NCI-H1105 treated with DMSO at 0.1 percent for 48 hours (cell line): ENCODE measurements at regions not wholly inside any gene's neighbourhood (a gene's known extent, or its start where the extent isn't known, plus 50 kb on each side); places are given as distances from the start of the nearest gene placed in this dataset.
A peak's percentile ranks its signal among the peaks of the same experiment; 100 is the strongest.
"Not testable (repeated sequence)": the region's sequence is repeated elsewhere in the genome, so short reads cannot be mapped to it uniquely, and the experiment has no call there.

Experiments
- DNase-seq: peaks from one replicate; lab custom pipeline; 2025; lab: John Stamatoyannopoulos, UW

DNA sequence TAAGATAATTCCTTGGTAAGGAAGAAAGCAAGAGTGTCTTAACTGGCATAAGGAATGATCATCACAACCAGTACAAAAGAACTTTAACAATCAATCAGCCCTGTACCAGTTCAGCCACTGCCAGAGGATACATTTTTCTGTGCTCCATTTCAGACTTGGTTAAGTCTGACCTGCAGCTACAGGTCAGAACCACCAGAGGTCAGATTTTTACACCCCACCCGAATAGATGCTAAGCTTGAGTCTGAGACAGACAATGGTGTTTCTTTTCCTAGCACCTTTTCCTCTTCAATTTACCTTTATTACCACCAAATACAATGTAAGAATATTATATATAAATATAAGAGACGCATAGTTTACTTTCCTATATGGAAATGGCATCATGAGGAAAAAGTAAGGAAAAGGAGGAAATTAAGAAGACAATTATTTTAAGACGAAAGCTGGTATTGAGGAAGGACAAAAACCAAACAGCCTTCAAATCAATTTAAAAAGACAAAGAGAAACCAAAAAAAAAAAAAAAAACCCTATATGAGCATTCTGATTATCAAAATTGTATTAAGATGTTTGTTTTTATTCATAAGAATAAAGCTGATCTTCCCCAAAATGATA is 215.3 kb upstream of the TTC29 start:
- peak; percentile 43 for DNase-seq

DNA sequence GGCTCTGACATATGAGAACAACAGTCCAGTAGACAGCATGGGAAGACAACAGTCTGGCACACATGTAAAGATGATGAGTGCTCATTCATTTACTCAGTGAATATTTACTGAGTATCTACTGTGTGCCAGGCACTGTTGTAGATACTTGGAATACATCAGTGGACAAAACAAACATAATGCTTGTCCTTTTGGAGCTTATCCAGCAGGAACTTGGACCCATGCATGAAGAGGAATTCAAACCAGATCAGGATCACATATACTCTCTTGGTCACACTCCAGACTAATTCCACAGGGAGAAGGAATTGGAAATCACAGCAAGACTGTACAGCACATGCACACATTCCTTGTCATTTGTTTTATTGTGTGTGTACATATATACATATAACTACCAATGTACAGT is 217.6 kb upstream of the TTC29 start:
- no peak for DNase-seq

DNA sequence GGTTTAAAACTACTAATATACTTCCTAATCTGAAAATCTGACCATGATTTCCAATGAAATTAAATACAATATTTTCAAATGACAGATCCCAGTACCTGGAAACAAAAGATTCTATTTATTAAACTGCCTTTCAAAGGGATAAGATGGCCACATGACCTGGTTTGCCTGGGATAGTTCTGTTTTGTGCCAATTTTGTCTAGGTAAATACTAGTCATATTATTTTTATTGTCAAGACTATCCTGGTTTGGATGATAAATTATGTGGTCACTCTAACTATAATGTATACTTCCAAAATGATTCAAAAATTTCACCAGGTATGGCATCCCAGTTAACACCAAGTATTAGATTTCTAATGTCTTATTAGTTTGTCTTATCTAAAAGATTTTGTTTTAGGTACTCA is 222.5 kb upstream of the TTC29 start:
- not testable (repeated sequence) for DNase-seq

DNA sequence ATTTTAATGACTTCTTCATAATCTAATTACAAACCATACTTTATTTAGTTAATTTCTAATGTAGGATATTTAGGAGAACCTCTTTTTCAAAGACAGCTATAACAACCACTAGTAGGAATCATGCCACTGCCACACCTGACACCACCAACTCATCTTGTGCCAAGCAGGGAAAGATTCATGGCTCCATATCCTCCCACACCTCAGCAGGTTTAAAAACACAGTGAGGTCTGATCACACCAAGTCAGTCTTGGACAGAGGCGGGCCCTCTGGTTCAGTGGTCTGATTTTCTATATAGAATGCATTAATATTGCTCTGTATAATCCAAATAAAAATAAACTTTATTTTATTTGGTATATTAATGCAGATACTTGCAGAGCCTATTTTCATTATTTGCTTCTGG is 227.7 kb upstream of the TTC29 start:
- no peak for DNase-seq

DNA sequence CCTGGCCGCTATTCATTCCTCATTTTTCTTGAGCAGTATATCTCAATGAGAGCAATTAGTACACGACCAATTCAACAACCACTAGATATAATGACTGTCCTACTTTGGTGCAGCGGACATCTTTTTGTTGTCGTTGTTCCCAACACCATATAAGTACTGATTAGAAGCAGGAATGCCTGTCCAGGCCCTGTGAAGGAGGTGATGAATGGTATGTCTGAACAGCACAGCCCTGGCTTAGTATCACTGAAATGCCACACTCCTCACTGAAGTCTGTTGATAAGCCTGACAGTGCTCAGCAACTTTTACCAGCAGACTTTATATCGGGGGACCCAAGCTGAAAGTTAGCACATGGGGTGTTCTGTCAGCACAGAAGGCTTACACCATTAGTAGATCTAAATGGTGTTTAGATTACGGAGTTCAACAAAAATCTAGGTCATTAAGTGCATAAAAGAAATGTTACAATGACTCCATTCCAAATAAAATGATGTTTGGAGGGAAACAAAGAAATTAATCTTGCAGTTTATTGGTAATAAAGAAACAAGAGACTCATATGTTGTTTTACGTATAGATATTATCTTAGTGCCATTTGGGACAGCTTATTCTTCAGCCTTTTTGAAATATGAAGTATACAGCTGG is 228.3 kb upstream of the TTC29 start:
- no peak for DNase-seq

DNA sequence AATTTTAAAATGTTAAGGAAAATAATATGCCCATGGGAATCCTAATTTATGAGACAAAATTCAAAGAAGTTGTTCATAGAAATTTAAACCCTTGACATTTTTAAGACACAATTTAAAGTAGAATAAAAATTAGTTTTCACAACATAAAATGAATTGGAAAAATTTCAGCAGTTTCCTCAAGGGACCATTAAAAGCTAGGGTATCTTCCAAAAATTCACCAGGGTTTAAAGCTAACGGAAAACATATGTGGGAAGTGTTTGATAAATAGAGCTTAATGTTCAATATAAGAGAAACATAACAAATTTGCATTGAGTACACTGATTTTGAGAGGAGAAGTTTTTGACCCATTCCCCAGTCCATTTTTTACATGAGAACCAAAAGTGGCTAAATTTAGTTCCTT is 228.9 kb upstream of the TTC29 start:
- no peak for DNase-seq

DNA sequence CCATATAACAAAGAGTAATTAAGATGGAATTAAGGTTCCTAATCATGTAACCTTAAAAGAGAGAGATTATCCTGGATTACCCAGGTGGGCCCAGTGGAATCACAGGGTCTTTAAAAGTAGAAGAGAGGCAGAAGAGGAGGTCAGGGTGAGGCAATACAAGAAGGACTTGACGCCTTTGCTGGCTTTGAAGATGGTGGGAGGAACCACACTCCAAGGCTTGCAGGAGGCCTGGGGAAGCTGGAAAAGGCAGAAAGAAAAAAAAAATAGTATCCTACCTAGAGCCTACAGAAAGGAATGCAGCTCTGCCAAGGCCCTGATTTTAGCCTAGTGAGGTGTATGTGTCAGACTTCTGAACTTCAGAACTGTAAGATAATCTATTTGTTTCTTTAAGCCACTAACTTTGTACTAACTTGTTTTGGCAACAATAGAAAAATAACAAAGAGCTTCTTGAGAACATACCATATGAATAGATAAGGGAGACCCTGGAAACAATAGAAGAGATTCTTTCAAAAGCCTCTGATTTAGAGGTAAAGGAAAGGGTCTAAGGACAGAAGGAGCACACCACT is 229.9 kb upstream of the TTC29 start:
- DNase-seq = no peak

DNA sequence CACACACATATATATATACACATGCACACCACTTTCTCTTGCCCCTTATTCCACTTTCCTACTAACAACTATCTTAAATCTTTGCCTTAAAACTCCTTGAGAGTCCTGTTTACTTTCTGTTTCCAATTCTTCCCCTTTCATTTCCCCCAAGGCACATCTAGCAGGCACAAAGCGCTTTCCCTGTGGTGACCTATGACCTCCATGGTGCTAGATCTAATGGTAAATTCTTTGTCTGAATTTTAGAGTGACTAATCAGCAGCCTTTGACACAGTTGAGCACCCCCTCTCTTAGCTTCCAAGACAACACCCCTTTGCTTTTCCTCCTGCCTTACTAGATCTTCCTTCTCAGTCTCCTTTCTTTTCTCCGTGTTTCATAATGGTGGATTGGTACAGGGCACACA is 236.4 kb upstream of the TTC29 start:
- no peak for DNase-seq

DNA sequence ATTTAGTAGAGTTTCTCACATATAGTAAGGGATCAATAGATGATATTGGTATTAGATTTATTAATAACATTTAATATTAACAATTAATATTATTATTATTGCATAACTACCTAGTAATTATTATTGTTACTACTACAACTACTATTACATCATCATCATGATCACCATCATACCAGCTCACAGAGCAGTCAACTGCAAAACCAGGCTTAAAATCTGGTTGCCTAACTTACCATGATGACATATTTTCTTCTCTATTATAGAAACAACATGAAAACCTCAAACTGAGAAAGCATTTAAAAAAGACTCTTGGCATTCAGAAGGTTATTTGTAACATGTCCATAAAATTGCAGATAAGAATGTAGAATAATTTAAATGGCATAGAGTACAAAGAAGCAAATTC is 247.0 kb upstream of the TTC29 start:
- no peak for DNase-seq

DNA sequence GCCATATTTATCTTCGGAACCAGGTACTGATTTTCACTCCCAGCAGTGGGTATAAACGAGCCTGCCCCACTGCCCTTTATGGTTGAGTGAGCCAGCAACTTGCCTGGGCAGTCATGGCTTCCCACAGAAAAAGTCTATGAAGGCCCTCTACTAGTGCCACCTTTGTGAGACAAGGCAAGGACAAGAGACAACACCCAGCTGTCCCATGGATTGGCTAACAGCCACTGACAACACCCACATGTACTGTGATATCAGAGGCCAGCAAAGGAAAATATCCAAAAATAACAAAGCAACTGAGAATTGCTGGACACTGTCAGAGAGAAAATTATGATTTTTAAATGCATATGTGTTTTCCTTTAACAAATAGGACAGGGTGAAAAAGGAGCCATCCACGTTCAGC is 248.4 kb upstream of the TTC29 start:
- DNase-seq = no peak

DNA sequence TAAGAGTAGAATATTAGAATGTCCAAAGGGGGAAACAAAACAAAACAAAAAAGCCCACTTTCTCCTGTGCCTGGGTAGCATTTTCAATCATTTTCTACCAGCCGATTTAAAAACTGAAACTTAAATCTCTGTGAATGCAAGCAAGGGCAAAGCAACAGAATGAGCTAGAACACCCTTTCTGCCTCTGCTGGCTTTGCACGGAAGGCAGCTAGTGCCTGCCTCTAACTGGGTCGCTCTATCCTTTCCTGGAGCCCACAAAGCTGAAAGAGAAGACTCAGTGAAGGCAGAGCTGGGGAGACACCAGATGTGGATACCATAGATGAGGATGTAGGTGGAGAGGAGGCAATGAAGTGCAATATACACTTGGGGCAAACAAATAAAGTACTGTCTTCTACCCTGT is 248.9 kb upstream of the TTC29 start:
- DNase-seq = no peak

DNA sequence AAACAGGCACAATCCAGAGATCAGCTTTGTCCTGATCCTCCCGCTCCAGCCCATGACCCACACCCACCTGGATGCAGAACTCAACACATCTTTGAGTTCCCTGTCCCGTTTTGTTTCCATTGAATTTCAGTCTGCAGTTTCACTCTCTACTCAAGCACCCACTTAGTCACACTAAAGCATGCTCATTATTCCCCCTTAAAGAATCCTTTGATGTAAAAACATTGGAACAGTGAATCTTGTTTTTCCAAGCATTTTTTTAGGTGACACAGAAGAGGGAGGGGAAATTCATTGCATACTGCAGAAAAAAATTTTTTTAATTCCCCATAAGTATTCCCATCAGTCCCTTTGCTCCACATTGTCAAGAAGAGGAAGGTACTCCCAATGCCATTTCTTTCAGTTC is 249.7 kb upstream of the TTC29 start:
- no peak for DNase-seq

DNA sequence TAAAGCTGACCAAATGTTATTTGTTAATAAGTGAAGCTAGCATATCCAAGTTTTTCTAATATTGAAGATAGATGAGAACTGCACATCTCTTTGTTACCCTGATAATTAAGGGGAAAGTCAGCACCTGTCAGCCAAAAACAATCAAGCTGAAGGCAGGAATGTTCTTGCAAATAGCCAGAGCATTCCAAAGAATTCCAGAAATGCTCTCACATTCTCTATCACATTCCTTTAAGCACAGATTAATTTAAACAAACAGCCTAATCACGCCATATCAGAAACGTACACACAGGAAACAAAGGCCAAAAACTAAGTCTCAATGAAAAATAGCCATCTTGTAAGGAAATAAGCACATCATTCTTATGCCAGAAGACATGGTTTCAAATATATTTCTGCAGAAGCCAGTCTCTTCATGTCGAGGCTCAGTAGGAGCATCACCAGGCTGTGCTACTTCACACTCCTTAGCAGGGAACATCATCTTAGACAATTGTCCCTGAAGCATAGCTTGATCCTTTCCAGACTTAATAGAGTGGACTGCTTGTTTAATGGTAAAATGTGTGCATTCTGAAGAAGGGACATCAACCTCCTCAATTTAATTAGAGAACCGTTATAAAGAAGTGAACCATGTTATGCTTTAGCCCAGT is 252.9 kb upstream of the TTC29 start:
- DNase-seq = no peak

DNA sequence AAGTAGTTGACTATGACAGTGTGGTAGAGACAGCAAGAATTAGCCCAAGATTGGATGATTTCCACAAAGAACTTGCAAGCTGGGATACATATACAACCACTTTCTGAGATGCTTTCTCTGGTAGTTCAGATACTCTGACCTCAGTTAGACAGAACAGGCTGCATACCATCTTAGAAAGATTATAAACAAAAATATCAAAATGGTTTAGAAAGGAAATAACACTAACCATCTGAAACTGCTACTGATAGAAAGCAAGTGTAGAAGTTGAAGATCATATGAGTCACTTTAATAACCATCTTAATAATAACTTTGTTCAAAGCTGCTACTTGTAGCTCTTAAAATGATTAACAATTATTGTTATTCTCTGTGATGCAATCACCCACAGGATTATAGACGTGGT is 255.4 kb upstream of the TTC29 start:
- no peak for DNase-seq

DNA sequence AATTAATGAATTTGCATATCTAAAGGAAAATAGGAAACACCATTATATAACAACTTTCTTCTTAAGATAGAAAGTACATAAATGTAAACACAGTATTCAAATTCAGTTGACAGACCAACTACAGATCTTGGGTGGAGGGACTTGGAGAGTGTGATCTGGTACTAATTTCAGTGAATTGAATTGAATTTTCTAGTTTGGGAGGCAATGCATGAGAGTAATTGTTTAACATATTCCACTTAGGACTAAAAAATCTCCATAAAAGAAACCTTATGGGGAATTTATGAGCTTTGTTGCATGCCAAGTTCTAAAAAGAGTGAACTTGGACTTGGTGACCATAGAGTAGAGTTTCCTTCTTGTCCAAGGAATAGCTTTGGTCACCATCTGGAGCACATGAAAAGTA is 261.1 kb upstream of the TTC29 start:
- DNase-seq = no peak

DNA sequence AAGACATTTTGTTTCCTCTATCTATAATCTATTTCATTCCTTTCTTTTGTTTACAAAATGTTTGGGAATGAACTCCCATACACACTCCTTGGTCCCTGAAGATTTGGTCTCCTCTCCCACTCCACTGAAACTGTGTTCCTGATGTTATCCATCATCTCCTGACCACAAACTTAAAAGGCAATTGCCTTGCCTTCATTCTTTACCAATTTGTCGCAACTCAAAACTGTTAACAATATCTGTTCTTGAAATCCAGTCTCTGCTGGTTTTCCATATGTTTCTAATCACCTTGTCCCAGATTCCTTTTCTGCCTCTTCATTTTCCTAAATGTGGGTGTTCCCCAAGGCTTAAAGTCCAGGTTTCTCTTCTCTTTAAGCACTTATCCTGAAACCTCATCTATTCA is 262.2 kb upstream of the TTC29 start:
- DNase-seq = no peak

DNA sequence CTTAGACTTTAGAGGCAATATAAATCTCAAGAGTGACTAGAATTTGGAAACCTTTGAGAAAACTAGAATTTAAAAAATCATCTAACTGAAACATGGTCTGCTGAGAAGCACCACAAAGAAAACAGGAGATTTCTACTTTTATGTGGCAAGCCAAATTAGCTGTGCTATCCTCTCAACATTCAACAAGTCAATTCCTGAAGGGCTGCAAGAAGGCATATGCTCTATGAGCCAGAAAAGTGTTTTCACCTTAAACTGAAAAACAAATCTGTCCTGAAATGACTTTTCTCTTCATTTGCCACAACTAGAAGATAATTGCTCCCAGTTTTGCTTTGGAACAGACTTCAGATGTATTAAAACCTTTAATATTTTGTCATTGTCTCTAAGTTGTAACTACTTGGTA is 263.2 kb upstream of the EDNRA start:
- no peak for DNase-seq

DNA sequence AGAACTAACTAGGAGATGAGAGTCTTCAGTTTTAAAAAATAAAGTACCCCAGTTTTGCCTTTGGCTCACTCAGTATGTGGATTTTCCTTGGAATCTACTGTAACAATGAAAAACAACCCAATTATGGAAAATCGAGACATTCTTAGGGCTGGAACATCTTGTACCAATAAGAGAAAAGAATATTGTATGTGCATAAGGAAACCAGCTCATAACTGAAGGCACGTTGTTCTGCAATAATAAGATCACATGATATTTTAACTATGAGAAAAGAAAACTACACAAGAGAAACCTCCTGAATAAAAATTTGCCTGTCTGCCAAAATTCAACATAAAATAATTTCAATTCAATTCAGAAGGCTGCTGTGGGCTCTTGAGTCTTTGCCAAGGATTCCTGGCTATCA is 261.8 kb upstream of the EDNRA start:
- DNase-seq = no peak

DNA sequence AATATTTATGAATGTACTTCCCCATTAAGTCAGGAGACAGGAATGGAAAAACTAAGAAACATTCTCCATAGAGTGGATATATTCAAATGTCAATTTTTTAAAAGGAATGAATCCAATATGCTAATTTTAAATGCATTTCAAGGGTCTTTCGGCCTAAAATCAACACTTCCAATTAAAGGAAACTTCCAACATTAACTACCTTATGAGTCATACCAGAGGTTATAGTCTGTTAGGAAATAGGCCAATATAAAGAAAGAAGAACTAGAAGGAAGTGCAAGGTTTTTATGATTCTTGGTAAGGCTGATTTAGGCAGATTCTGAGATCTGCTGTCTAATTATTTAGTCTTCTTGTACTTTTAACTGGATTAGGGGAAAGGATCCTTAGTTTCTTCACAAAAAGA is 260.1 kb upstream of the EDNRA start:
- no peak for DNase-seq

DNA sequence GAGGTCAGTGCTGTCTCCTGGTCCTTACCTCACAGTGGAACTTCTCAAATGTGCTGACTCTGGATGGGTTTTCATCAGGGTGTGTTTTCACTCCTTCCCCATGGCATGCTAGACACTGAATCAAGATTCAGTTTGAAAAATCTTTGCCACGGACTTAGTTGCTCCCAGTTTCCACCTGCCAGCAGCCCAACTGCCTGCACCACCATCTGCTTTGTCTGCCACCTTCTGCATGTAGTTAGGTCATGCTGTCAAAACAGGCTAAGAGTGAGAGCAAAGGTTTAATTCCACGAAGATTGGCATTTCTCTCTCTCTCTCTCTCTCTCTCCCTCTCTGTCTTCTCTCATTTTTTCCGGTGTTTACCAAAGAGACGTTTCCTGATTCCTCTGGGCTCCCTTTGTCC is 258.0 kb upstream of the EDNRA start:
- no peak for DNase-seq

DNA sequence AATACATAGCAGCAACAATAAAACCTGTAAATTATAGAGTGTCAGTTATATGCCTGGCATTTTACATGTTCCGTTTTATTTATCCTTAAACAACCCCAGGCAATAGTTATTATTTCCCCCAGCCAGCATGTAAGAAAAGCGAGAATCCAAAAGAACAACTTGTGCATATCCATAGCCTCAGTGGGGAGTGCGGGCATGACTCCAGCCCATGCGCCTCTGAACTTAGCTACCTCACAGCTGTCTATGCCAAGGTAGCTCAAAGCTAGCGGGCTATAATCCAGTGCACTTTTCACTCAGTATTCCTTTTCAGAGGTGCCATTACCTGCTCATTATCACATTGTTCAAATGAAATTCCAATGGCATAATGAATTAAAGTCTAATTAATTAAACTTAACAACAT is 257.3 kb upstream of the EDNRA start:
- no peak for DNase-seq

DNA sequence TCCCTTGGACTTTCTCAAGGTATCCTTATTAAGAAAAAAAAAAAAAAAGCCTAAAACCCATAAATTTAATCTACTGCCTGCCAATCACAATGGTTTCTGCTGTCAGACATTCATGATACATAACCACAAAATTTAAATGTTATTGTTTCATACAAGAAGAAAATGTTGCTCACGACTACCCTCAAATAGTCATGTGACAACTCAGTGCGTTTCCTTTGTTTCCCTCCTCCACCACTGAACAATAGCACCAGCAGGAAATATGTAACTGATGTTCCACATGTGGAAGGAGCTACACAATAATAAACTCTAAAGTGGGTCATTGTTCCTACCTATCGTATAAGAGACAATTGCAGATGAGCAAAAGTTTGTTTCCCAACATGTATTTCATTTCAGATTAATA is 244.1 kb upstream of the EDNRA start:
- DNase-seq = no peak

DNA sequence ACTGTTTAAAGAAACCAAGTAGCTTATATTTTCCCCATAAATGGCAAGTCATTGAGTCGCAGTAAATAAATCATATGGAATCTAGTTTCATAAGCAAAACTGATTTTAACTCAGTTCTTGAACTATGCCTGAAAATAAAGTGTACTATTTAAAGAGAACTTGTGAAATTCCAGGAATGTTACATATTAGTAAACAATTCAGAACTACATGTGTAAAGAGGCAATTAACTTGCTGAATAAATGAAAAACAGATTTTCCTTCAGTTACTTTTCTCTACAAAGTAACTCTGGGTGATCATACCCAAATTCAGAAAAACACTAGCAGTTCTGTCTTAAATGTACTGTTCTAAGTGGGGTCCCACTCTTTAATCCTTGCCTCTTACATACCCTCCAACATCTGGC is 236.1 kb upstream of the EDNRA start:
- no peak for DNase-seq

DNA sequence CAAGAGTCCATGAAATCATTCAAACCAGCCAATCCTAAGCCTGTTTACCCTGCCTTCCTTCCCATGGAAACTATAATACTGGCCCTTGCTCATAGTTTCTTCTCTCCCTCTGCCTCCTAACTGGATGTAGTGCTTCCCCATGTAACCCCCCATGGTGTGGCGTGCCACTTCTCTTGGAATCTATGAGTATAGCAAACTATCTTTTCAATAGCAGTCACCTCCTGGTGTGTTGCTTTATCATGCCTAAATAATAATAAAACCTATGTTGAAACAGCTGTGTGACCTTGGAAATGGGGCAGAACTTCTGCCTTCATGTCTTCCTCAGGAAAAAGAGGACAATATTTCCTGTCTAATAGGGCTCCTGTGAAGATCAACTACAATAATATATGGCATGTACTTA is 234.8 kb upstream of the EDNRA start:
- no peak for DNase-seq
